ENCODE measurements at regions not wholly inside any gene's neighbourhood (a gene's known extent, or its start where the extent isn't known, plus 50 kb on each side); places are given as distances from the start of the nearest gene placed in this dataset.
"Not testable (repeated sequence)": the region's sequence is repeated elsewhere in the genome, so short reads cannot be mapped to it uniquely, and the experiment has no call there.

DNA sequence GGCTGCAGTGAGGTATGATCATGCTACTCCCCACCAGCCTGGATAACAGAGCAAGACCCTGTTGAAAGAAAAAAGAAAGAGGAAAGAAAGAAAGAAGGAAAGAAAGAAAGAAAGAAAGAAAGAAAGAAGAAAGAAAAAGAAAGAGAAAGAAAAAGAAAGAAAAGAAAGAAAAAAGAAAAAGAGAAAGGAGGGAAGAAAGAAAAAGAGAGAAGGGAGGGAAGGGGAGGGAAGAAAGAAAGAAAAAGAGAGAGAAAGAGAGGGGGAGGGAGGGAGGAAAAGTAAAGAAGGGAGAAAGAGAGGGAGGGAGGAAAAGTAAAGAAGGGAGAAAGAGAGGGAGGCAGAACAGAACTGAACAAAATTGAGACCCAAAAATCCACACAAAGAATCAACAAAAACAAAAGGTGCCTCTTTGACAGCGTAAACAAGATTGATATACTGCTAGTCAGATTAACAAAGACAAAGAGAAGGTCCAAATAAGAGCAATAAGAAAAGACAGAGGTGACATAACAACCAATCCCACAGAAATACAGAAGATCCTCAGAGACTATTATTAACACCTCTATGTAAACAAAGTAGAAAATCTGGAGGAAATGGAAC lies 293.9 kb upstream of the AMIGO2 start:
- no peak for DNase-seq (ENCODE audit: low spot score)

DNA sequence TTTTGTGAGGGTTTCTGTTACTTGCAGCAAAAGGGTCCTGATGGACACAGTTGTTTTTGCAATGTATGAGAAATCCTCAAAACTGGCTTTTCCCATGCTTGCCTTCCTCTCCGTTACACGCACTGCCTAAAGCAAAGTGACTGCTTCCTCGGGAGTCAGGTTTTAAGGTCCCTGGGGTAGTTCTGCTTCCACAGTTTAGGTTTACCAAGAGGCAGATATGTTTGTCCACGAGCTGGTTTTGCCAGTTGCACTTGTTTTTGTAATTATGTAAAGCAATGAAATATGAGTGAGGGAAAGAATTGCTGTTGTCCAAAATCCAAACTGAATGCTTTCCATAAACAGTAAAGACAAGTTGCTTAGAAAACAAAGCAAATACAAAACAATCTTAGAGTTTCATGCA lies 290.7 kb upstream of the AMIGO2 start:
- DNase-seq (ENCODE audit: low spot score) = no peak

DNA sequence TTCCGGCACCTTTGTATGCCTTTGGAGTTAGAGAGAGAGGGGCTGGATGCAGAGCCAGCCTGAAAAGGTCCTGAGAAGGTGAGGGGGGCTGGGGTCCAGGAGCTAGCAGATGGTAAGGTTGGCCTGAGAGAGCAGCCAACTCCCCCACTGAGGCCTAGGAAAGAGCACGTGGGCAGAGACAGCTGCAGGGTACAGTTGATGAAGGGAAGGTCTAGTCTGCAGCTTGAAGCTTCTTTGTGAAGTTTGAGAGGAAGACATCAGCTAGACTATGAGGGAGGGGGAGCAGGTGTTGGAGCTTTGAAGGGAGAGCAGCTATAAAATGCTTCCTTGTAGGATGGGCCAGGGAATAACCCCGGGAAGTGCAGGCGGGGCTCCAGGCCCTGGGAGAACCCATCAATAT lies 289.3 kb upstream of the AMIGO2 start:
- DNase-seq (ENCODE audit: low spot score) = no peak

DNA sequence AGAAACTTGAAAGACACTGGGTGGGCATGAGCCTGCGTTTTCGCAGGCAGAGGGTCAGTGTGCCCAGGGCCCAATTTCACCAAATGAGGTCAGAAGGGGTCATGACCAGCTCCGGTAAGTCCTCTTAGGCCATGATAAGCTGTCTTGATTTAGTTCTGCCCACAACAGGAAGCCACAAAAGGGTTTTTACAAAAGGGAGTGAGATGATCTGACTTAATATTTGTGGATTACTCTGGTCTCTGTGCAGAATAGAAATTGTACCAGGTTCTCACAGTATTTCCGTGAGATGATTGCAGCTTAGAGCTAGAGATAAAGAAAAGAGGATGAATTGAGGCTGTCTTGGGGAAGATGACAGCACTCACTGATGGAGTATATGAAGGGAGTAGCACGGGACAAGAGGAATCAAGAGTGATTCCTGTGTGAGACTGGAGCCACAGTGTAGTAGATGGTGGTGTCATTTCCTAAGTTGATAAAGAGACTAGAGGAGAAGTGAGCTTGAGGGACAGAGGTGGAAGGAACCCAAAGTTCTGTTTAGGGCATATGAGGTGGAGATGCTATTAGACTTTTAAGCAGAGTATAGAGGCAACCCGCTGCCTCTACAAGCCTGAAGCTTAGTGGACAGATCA lies 288.3 kb upstream of the AMIGO2 start:
- no peak for DNase-seq (ENCODE audit: low spot score)

DNA sequence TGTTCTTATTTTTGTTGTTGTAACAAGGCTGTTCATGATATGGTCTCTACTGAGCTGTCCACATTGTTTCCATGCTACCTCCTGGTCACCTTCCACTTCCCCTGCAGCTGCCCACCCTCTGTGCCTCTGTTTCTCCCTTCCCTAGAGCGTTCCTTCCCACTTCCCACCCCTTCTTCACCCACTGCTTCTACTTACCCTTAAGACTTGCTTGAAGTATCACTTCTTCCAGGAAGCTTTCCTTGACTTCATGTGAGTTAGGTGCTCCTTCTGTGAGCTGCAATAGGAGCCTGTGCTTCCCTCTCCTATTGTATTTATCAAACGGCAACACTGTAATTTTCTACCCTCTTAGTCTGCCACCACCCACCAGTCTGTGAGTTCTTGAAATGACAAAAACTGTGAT lies 286.8 kb upstream of the AMIGO2 start:
- no peak for DNase-seq (ENCODE audit: low spot score)

DNA sequence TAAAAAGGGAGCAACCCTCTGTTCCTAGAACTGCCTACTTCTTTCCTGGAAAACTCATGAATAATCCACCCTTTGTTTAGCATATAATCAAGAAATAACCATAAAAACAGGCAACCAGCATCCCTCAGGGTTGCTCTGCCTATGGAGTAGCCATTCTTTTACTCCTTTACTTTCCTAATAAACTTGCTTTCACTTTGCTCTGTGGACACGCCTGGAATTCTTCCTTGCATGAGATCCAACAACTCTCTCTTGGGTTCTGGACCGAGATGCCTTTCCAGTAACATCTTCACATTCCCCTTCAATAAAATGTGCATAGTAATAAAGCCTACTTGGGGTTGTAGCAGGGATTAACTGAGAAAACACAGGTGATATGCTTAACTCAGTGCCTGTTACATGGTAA lies 286.4 kb upstream of the AMIGO2 start:
- DNase-seq (ENCODE audit: low spot score) = no peak

DNA sequence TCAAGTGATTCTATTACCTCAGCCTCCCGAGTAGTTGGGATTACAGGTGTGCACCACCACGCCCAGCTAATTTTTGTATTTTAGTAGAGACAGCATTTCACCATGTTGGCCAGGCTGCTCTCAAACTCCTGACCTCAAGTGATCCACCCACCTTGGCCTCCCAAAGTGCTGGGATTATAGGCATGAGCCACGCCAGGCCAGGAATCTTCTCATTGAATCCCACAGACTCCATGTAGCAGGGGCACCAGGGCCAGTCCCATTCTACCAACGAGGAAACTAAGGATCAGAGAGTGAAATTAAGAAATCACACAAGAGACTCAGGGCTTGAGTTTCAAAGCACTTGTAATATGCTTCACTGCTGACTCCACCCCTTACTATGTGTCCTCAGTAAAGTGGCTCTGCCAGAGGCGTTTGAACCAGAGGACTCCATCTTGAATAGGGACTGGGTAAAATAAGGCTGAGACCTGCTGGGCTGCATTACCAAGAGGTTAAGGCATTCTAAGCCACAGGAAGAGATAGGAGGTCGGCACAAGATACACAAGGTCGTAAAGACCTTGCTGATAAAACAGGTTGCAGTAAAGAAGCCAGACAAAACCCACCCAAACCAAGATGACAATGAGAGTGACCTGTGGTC lies 285.8 kb upstream of the AMIGO2 start:
- not testable (repeated sequence) for DNase-seq (ENCODE audit: low spot score)

DNA sequence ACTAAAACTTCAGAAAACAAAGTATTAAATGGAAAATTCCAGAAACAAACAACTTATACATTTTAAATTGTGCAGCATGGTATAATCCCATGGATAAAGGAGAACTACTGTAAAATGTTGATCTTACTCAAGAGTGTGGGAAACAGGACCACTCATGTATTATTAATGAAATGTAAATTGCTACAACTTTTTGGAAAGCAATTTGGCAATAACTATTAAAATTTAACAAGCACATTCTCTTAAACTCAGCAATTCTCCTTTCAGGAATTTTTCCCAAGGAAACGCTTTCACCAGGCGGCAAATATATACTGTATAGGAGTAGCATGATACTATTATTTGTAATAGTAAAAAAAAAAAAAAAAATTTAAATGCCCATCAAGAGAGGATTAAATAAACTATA lies 284.5 kb upstream of the AMIGO2 start:
- DNase-seq (ENCODE audit: low spot score) = no peak

DNA sequence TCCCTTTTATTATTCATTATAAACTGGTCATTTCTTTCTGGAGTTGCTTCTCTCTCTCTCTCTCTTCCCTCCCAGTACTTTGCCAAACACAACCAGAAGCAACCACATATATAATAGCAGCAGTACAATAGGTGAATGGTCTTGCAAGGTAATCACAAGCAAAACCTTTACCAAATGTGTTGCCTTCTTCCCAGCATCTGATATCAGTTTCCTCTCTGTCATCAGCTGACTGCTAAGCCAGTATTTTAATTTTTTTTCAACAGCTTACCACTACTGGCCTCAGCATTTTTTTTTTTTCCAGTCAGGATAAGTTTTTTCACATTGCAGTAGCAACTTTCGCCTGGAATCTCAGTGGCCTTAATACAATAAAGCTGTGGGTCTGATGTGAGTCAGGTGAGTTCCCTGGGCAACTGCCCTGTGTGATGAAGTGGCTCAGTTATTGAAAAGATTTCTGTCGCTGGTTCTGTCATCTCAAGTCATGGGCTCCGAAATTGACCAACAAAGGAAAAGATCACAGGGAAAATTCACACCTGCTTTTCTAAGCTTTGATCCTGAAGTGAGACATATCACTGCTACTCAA lies 282.5 kb upstream of the AMIGO2 start:
- no peak for DNase-seq (ENCODE audit: low spot score)

DNA sequence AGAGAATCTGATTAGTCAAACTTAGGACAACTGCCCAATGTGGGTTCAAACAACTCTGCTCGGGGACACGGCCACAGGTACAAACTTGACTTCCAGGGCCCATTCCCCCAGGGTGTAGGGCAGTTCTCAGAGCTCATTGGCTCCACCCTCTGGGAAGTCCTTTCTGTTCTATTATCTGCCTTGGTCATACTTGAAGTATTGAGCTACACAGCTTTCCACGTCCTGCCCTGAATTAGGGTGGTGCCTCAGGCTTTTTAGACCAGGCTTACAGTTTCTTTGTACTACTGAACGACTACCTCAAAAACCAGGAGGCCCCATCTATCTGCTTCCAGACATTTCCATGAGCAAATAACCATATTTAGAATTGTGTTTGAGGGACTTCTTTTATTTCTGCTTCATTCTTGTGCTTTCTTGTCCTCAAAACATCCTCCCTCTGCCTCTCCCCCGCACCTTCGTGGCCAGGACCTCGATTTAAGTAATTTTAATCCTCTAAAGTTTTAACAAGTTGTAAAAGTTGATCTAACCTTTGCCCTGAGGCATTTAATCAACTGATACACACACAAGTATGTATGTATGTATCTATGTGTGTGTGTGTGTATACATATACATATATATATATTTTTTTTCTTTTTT lies 281.7 kb upstream of the AMIGO2 start:
- DNase-seq (ENCODE audit: low spot score) = no peak

DNA sequence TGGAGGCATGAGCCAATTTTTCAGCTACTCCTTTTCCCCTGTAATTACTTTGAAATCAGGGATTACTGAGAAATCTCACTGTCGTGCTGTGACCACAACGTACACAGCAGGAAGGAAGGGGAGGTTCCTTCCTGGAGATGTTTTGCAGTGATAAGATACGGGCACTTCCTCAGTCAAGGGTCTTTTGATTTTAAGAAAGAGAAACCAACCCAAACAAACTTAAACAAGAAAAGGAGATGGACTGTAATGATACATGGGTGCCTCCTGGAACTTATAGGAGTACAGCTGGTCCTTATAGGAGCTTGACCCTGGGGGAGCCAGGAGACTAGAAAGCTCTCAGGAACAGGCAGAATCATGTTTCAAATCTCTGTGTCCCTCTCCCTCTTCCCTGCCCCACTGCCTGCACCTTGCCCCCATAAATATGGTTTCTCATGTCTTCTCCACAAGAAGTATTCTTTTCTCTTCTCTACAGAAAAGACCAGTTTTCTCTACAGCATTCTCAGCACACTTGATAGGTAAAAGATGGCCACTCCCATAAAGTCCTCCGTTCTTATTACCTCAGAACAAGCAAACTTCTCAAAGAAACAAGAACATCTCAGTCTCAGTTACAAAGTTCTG lies 281.1 kb upstream of the AMIGO2 start:
- DNase-seq (ENCODE audit: low spot score) = no peak

DNA sequence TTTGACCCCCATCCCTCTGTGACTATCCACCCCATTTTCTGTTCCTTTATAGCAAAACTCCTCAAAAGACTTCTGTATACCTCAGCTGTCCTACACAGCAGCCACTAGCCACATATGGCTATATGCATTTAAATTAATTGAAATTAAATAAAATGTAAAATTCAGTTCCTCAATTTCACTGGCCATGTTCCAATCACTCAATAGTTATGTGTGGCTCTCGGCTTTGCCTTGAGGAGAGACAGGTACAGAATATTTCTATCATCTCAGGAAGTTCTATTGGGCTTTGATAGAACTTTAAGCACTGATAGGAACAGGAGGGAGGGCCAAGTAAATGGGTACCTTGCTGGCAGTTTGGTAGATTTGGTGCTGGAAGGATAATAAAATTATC lies 280.3 kb upstream of the AMIGO2 start:
- DNase-seq (ENCODE audit: low spot score) = no peak

DNA sequence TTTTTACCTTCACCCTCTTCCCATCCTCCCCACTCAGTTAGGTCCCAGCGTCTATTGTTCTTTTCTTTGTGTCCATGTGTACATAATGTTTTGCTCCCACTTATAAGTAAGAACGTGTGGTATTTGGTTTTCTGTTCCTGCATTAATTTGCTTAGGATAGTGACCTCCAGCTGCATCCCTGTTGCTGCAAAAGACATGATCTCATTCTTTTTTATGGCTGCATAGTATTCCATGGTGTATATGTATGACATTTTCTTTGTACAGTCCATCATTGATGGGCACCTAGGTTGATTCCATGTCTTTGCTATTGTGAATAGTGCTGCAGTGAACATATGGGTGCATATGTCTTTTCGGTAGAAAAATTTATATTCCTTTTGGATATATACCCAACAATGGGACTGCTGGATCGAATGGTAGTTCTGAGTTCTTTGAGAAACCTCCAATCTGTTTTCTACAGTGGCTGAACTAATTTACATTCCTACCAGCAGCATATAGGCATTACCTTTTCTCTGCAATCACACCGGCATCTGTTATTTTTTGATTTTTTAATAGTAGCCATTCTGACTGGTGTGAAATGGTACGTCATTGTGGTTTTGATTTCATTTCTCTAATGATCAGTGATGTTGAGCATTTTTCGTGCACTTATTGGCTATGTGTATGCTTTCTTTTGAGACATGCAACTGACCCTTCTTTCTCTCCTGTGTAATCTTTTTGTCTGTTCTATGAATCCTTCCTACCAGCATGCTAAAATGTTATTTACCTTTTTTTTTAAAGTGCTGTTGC lies 279.7 kb upstream of the AMIGO2 start:
- no peak for DNase-seq (ENCODE audit: low spot score)

DNA sequence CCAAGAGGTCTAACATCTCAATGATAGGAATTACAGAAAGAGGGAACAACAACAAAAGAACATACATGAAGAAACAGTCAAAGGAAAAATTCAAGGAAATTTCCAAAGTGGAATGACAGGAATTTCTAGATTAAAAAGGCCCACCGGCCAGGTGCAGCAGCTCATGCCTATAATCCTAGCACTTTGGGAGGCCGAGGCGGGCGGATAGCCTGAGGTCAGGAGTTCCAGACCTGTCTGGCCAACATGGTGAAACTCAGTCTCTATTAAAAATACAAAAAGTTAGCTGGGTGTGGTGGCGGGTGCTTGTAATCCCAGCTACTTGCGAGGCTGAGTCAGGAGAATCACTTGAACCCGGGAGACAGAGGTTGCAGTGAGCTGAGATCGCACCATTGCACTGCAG lies 277.2 kb upstream of the AMIGO2 start:
- not testable (repeated sequence) for DNase-seq (ENCODE audit: low spot score)

DNA sequence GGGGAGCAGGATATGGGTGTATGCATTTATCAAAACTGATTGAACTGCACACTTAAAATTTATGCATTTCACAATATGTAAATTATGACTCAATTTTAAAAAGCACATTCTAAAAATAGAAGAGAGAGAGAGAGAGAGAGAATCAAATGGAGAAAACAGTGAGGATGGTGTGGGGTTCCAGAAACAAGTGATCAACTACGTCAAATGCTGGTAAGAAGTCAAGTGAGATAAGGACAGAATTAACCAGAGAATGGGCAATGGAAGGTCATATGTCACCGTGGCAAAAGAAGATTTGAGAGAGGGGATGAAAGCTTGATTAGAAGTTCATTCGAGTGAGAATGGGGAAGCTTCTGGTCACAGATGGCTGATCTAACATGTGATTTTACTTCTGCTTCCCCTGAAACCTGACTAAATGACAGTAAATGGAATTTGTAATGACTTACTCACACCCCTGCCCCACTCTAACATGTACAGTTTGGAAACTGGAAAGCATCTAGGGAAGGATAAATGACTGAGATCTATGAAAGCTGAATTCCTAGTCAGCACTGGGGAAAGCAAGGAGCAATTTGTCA lies 276.5 kb upstream of the AMIGO2 start:
- no peak for DNase-seq (ENCODE audit: low spot score)

DNA sequence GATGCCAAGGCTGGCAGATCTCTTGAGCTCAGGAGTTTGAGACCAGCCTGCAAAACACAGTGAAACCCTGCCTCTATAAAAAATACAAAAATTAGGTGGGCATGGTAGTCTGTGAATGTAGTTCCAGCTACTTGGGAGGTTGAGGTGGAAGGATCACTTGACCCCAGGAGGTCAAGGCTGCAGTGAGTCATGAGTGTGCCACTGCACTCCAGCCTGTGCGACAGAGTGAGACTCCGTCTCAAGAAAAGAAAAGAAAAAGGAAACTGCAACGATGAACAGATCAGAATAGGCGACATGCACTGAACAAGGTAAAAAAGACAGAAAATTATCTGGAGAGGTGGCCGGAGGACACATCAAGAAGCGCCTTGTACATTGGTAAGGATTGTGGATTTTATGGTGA lies 273.7 kb upstream of the AMIGO2 start:
- no peak for DNase-seq (ENCODE audit: low spot score)

DNA sequence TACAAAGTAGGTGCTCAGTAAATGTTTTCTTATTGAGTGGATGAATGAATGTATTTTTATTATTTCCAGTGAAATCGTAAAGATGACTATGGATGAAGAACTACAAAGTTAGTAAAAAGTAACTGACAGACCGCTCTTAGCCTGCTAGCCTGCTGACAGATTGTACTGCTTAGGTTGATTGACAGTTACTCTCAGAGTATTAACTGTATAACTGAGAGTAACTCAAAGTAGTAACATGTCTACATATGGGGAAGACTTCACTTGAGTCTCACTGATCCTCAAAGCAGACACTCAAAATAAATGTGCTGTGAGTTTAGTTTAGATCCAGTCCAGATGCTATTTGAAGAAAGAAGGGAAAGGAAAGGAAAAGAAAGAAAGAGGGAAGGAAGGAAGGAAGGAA lies 272.3 kb upstream of the AMIGO2 start:
- no peak for DNase-seq (ENCODE audit: low spot score)

DNA sequence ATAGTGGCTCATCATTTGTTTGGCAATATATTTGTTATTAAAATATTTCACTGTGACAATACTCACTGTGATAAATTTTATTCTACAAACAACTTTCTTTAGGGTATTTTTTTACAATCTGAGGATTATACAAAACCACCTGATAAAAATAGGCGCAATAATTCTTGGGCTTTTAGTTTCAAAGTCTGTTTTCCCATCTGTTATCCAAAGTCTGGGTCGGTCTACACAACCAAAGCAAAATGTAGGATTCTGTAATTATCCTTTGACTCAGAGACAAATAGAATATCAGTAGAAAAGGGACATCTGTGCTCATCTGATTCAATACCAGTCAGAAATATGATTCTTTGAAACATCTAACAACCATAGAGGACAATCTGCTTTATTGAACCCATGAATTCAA lies 271.8 kb upstream of the AMIGO2 start:
- DNase-seq (ENCODE audit: low spot score) = no peak

DNA sequence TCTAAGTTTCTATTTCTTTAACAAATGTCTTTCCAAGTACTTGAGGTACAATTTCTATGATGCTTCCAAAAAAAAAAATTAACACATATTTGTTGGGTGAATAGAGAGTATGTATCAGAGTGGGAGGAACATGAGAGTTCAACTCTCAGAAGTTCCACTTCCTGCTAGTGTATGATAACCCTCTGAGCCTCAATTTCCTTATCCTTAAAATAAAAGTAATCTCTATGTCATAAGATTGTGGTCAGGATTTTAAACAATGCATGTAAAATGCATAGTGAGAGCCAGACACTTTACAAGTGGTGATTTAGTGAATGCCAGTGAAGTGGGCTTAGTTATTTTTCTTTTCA lies 270.3 kb upstream of the AMIGO2 start:
- DNase-seq (ENCODE audit: low spot score) = no peak

DNA sequence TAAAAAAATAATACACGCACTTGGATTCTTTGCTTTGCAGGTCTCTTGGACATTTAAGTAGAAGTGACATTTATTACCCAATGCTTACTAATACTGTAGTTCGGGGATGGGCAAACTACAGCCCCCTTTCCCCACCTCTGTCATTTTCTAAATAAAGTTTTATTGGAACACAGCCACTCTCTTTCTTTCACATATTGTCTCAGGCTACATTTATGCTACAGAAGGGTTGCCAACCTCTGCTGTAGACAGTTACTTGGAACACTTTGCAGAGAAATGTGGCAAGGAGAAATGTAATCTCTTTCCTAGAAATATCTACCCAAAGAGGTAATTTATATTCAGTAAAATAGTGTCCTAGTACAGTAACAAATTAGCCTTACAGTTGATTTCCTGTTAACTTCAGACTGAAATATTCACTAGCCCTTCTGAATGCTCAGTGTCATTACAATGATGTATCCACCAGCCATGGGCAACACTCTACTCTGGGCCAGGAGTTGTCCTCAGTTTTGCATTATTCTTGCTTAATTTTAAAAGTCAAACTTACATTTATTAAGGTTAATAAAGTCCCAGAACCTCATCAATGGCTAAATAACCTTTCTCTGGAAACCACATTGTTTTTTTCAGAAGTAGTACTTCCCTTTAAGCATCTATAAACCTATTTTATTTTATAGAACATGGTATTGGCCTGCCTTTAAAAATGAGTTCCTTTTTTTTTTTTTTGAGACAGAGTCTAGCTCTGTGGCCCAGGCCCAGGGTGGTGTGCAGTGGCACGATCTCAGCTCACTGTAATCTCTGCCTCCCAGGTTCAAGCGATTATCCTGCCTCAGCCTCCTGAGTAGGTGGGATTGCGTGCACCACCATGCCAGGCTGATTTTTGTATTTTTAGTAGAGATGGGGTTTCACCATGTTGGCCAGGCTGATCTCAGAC lies 269.6 kb upstream of the AMIGO2 start:
- no peak for DNase-seq (ENCODE audit: low spot score)

DNA sequence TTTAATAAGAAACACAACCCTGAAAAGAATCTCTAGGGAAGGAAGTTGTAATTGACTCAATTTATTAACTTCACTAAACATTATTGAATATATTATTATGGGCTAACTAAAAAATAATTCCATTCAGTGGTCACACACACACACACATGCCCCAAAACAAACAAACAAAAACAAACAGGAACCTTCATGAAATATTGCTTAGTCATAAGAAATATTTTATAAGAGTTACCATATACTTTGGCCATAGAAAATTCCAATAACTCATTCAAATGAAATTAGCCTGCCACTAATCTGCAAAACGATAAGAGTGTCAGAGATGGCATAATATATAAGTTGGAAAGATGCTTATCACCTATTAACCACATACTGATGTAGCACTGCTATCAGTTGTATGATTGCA lies 268.4 kb upstream of the AMIGO2 start:
- DNase-seq (ENCODE audit: low spot score) = no peak
